HL-60 (cell line): ENCODE measurements at regions not wholly inside any gene's neighbourhood (a gene's known extent, or its start where the extent isn't known, plus 50 kb on each side); places are given as distances from the start of the nearest gene placed in this dataset.

ENCODE experiments used
- DNase-seq, 2 experiments: peaks; one replicate each; pipeline ENCODE4 v3.0.0-alpha.2; 2010 to 2020; ENCODE audit warnings: low read depth in 1 of 2, low spot score in 1 of 2
- H3K27ac ChIP-seq: fragments of 250-450 bp; sonication (Bioruptor Pico); replicated peaks from 2 replicates; pipeline ENCODE4 v1.5.1; 2020; ENCODE audit warnings: mild to moderate bottlenecking, moderate library complexity
- H3K27me3 ChIP-seq: fragments of 250-450 bp; sonication (Bioruptor Pico); 2 replicates; pipeline ENCODE4 v1.5.1; 2021; ENCODE audit warnings: mild to moderate bottlenecking, moderate library complexity; ENCODE audit not compliant: insufficient read depth, poor library complexity, severe bottlenecking
- H3K4me3 ChIP-seq: replicated peaks from 2 replicates; pipeline ENCODE4 v1.5.1; 2011; ENCODE audit warnings: mild to moderate bottlenecking, control low read depth, low read length; ENCODE audit not compliant: insufficient read depth
- CTCF ChIP-seq: IDR thresholded peaks from one replicate; pipeline ENCODE4 v1.5.1; 2011; ENCODE audit warnings: low read length, control low read depth, inconsistent platforms; ENCODE audit not compliant: insufficient read depth
- GABPA ChIP-seq: IDR thresholded peaks from 2 replicates; pipeline ENCODE4 v1.6.1; 2012; ENCODE audit warnings: low read depth
- POLR2AphosphoS5 ChIP-seq: IDR thresholded peaks from 2 replicates; pipeline ENCODE4 v1.6.1; 2012; ENCODE audit warnings: low read depth
- SPI1 ChIP-seq: IDR thresholded peaks from 2 replicates; pipeline ENCODE4 v1.6.1; 2012; ENCODE audit warnings: low read depth, mild to moderate bottlenecking, borderline replicate concordance
- TF ChIP-seq, protein P1 (sequence below): IDR thresholded peaks from 2 replicates; pipeline ENCODE4 v1.6.1; 2012; ENCODE audit warnings: low read depth; ENCODE audit not compliant: insufficient replicate concordance

GRCh38 chr18:45467945-45468344 is 147.3 kb upstream of the SLC14A2 start:
- TF ChIP-seq CTCF (no peak), POLR2AphosphoS5 (no peak), GABPA (no peak), SPI1 (no peak)
- Histone ChIP-seq H3K4me3 (no peak overlapping the region), H3K27ac (no peak overlapping the region), H3K27me3 (peaks cover 4% of the 10 kb centered on the region)
- no peak for DNase-seq

DNA sequence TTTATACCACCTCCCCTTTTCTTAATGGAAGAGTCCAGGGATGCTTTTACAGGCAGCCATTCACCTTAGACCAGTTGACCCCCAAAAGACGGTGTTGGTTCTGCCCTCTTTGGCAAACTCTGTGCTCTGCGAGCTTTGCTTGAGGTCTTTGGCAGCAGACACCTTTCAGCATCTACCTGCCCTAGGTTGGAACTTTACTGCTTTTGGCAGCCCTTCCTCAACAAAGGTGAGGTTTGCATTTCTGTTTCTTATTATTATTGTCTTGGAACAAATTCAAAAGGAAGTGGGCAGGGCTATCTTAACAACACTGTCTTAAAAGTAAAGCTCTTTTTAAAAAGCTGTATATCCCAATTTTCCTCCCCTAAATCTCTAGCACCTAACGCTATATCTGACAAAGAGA is 136.4 kb upstream of the SLC14A2 start:
- TF ChIP-seq, protein P1, sequence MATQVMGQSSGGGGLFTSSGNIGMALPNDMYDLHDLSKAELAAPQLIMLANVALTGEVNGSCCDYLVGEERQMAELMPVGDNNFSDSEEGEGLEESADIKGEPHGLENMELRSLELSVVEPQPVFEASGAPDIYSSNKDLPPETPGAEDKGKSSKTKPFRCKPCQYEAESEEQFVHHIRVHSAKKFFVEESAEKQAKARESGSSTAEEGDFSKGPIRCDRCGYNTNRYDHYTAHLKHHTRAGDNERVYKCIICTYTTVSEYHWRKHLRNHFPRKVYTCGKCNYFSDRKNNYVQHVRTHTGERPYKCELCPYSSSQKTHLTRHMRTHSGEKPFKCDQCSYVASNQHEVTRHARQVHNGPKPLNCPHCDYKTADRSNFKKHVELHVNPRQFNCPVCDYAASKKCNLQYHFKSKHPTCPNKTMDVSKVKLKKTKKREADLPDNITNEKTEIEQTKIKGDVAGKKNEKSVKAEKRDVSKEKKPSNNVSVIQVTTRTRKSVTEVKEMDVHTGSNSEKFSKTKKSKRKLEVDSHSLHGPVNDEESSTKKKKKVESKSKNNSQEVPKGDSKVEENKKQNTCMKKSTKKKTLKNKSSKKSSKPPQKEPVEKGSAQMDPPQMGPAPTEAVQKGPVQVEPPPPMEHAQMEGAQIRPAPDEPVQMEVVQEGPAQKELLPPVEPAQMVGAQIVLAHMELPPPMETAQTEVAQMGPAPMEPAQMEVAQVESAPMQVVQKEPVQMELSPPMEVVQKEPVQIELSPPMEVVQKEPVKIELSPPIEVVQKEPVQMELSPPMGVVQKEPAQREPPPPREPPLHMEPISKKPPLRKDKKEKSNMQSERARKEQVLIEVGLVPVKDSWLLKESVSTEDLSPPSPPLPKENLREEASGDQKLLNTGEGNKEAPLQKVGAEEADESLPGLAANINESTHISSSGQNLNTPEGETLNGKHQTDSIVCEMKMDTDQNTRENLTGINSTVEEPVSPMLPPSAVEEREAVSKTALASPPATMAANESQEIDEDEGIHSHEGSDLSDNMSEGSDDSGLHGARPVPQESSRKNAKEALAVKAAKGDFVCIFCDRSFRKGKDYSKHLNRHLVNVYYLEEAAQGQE: no peak
- TF ChIP-seq SPI1 (no peak), POLR2AphosphoS5 (no peak), CTCF (no peak), GABPA (no peak)
- no peak for DNase-seq
- H3K27me3 ChIP-seq: peaks cover 23% of the 10 kb centered on the region
- no peak overlapping the region for H3K4me3 ChIP-seq
- H3K27ac ChIP-seq: no peak overlapping the region

GRCh38 chr18:45480219-45481015 is 134.9 kb upstream of the SLC14A2 start:
- no peak for TF ChIP-seq POLR2AphosphoS5
- Histone ChIP-seq H3K4me3 (no peak overlapping the region), H3K27ac (no peak overlapping the region), H3K27me3 (peaks cover 28% of the 10 kb centered on the region)
- DNase-seq: no peak

DNA sequence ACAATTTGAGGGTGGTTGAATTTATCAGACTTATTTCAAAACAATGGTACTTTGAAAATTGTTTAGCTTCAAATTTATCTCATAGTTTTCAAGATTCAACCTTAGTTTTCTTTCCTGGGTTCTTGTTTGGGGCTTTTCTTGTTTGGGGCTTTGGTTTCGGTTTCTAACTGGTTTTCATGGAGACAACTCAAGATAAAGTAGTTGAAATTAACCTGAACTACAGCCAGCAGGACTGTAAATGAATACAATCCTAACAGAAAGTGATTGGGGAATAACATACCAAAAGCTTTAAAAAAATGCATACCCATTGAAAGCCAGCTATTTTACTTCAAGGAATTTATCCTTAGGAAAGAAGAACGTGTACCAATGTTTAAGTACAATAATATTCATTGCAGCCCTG is 133.5 kb upstream of the SLC14A2 start:
- DNase-seq: no peak
- H3K4me3 ChIP-seq: no peak overlapping the region
- H3K27me3 ChIP-seq: peaks cover 28% of the 10 kb centered on the region
- TF ChIP-seq POLR2AphosphoS5: no peak
- TF ChIP-seq SPI1: no peak
- TF ChIP-seq CTCF: no peak
- TF ChIP-seq, protein P1: no peak
- TF ChIP-seq GABPA: no peak
- H3K27ac ChIP-seq: no peak overlapping the region
